ENCODE measurements at regions not wholly inside any gene's neighbourhood (a gene's known extent, or its start where the extent isn't known, plus 50 kb on each side); places are given as distances from the start of the nearest gene placed in this dataset.

GRCh38 chr6:167442245-167442644 lies 117.4 kb downstream of the TTLL2 start:
- H3K36me3 ChIP-seq (ENCODE audit: low read depth): no peaks in the 10 kb centered on the region
- H3K4me1 ChIP-seq (ENCODE audit: insufficient read depth, poor library complexity, severe bottlenecking): no peaks in the 10 kb centered on the region
- ATAC-seq (ENCODE audit: low read depth) (no peak), DNase-seq (ENCODE audit: low spot score) (no peak)
- peaks cover 8% of the 10 kb centered on the region for H3K27me3 ChIP-seq (ENCODE audit: insufficient read depth, poor library complexity, severe bottlenecking)
- H3K27ac ChIP-seq (ENCODE audit: poor library complexity, severe bottlenecking): no peak overlapping the region
- H3K4me3 ChIP-seq (ENCODE audit: severe bottlenecking): no peak overlapping the region
- H3K9me3 ChIP-seq (ENCODE audit: severe bottlenecking): no peaks in the 10 kb centered on the region
- no peak for TF ChIP-seq CTCF (IDR thresholded peaks at IDR 0.05; ENCODE audit: poor library complexity, severe bottlenecking)

GRCh38 chr6:167442796-167443680 lies 118.2 kb downstream of the TTLL2 start:
- TF ChIP-seq CTCF (IDR thresholded peaks at IDR 0.05; ENCODE audit: poor library complexity, severe bottlenecking): no peak

GRCh38 chr6:167444602-167445346 lies 119.9 kb downstream of the TTLL2 start:
- H3K27ac ChIP-seq (ENCODE audit: poor library complexity, severe bottlenecking): no peak overlapping the region
- H3K4me3 ChIP-seq (ENCODE audit: severe bottlenecking): no peak overlapping the region
- ATAC-seq (ENCODE audit: low read depth): no peak
- no peaks in the 10 kb centered on the region for H3K4me1 ChIP-seq (ENCODE audit: insufficient read depth, poor library complexity, severe bottlenecking)
- no peaks in the 10 kb centered on the region for H3K9me3 ChIP-seq (ENCODE audit: severe bottlenecking)
- H3K27me3 ChIP-seq (ENCODE audit: insufficient read depth, poor library complexity, severe bottlenecking): peaks cover 8% of the 10 kb centered on the region
- no peak for TF ChIP-seq CTCF (IDR thresholded peaks at IDR 0.05; ENCODE audit: poor library complexity, severe bottlenecking)
- DNase-seq (ENCODE audit: low spot score): no peak
- H3K36me3 ChIP-seq (ENCODE audit: low read depth): no peaks in the 10 kb centered on the region

More at GRCh38 chr6:167442796-167443680, 118.2 kb downstream of the TTLL2 start:
- Histone ChIP-seq H3K36me3 (ENCODE audit: low read depth) (no peaks in the 10 kb centered on the region), H3K9me3 (ENCODE audit: severe bottlenecking) (no peaks in the 10 kb centered on the region), H3K27me3 (ENCODE audit: insufficient read depth, poor library complexity, severe bottlenecking) (peaks cover 8% of the 10 kb centered on the region), H3K4me3 (ENCODE audit: severe bottlenecking) (no peak overlapping the region), H3K27ac (ENCODE audit: poor library complexity, severe bottlenecking) (no peak overlapping the region), H3K4me1 (ENCODE audit: insufficient read depth, poor library complexity, severe bottlenecking) (no peaks in the 10 kb centered on the region)
- DNase-seq (ENCODE audit: low spot score) (no peak), ATAC-seq (ENCODE audit: low read depth) (no peak)

- Histone ChIP-seq H3K27me3 (ENCODE audit: insufficient read depth, poor library complexity, severe bottlenecking) (peaks cover 8% of the 10 kb centered on the region), H3K36me3 (ENCODE audit: low read depth) (no peaks in the 10 kb centered on the region), H3K4me3 (ENCODE audit: severe bottlenecking) (no peak overlapping the region), H3K9me3 (ENCODE audit: severe bottlenecking) (no peaks in the 10 kb centered on the region), H3K4me1 (ENCODE audit: insufficient read depth, poor library complexity, severe bottlenecking) (no peaks in the 10 kb centered on the region), H3K27ac (ENCODE audit: poor library complexity, severe bottlenecking) (no peak overlapping the region)
- no peak for ATAC-seq (ENCODE audit: low read depth)
- DNase-seq (ENCODE audit: low spot score): no peak
- TF ChIP-seq CTCF (IDR thresholded peaks at IDR 0.05; ENCODE audit: poor library complexity, severe bottlenecking): no peak
These were observed 120.7 kb downstream of the TTLL2 start for GRCh38 chr6:167445568-167445967.

All from RWPE2 (cell line).